ENCODE measurements at regions not wholly inside any gene's neighbourhood (a gene's known extent, or its start where the extent isn't known, plus 50 kb on each side); places are given as distances from the start of the nearest gene placed in this dataset.

- no peak overlapping the region for H2AFZ ChIP-seq (ENCODE audit: insufficient read depth, low read depth, low read length, poor library complexity, severe bottlenecking)
- H3K79me2 ChIP-seq (ENCODE audit: insufficient read depth, low read length) = no peaks in the 10 kb centered on the region
- H4K20me1 ChIP-seq (ENCODE audit: insufficient read depth, low read length) = no peaks in the 10 kb centered on the region
- H3K4me1 ChIP-seq (ENCODE audit: control insufficient read depth in 1 of 2, insufficient read depth in 2 of 2, low read length in 2 of 2) = no peaks in the 10 kb centered on the region
- intact Hi-C loops (cut with micrococcal nuclease) = no loop called here
- no peak overlapping the region for H3K4me2 ChIP-seq (replicated peaks; ENCODE audit: extremely low read depth, low read length, poor library complexity, severe bottlenecking)
- peaks cover 0 to 6% (median 5%) of the 10 kb centered on the region in 3 donors for H3K27me3 Mint-ChIP-seq (ENCODE audit: low read depth in 3 of 3)
- WGBS (ENCODE audit: insufficient coverage) = 100% methylated on average over 2 of the region's 2 CpGs
- no peaks in the 10 kb centered on the region for H3K36me3 ChIP-seq (replicated peaks in 1 of 2; ENCODE audit: control insufficient read depth in 1 of 2, insufficient read depth in 2 of 2, low read length in 2 of 2)
- H3K36me3 Mint-ChIP-seq = no peaks in the 10 kb centered on the region
- no peak overlapping the region for H3K27ac Mint-ChIP-seq
- no peak overlapping the region for H3K4me3 Mint-ChIP-seq
- no peak overlapping the region for H3K4me3 ChIP-seq (replicated peaks in 1 of 3; ENCODE audit: low read depth in 2 of 3, low read length in 3 of 3)
- H3K4me1 Mint-ChIP-seq = no peaks in the 10 kb centered on the region
- H3K27me3 ChIP-seq (ENCODE audit: control insufficient read depth in 2 of 2, insufficient read depth in 2 of 2, low read length in 2 of 2) = no peaks in the 10 kb centered on the region
- no peak for TF ChIP-seq CTCF (IDR thresholded peaks at IDR 0.05)
- no peaks in the 10 kb centered on the region for H3K9me3 ChIP-seq (replicated peaks in 1 of 2; ENCODE audit: control insufficient read depth in 1 of 2, insufficient read depth in 1 of 2, low read length in 2 of 2)
- DNase-seq = no peak
- no peak overlapping the region for H3K9ac ChIP-seq (ENCODE audit: insufficient read depth, low read length, poor library complexity, severe bottlenecking)
- H3K9me3 Mint-ChIP-seq = peaks cover 0 to 2% (median 0%) of the 10 kb centered on the region in 7 donors
- H3K27ac ChIP-seq (ENCODE audit: low read depth in 1 of 2, low read length in 2 of 2) = no peak overlapping the region
These were observed 101.0 kb upstream of the GGTLC1 start for GRCh38 chr20:24089576-24089975.

- Histone ChIP-seq H3K9me3 (replicated peaks in 1 of 2; ENCODE audit: control insufficient read depth in 1 of 2, insufficient read depth in 1 of 2, low read length in 2 of 2) (no peaks in the 10 kb centered on the region), H3K27ac (ENCODE audit: low read depth in 1 of 2, low read length in 2 of 2) (no peak overlapping the region), H3K4me3 (replicated peaks in 1 of 3; ENCODE audit: low read depth in 2 of 3, low read length in 3 of 3) (no peak overlapping the region), H3K4me1 (ENCODE audit: control insufficient read depth in 1 of 2, insufficient read depth in 2 of 2, low read length in 2 of 2) (no peaks in the 10 kb centered on the region), H3K36me3 (replicated peaks in 1 of 2; ENCODE audit: control insufficient read depth in 1 of 2, insufficient read depth in 2 of 2, low read length in 2 of 2) (no peaks in the 10 kb centered on the region), H4K20me1 (ENCODE audit: insufficient read depth, low read length) (no peaks in the 10 kb centered on the region), H3K79me2 (ENCODE audit: insufficient read depth, low read length) (no peaks in the 10 kb centered on the region), H2AFZ (ENCODE audit: insufficient read depth, low read depth, low read length, poor library complexity, severe bottlenecking) (no peak overlapping the region), H3K27me3 (ENCODE audit: control insufficient read depth in 2 of 2, insufficient read depth in 2 of 2, low read length in 2 of 2) (no peaks in the 10 kb centered on the region), H3K9ac (ENCODE audit: insufficient read depth, low read length, poor library complexity, severe bottlenecking) (no peak overlapping the region), H3K4me2 (replicated peaks; ENCODE audit: extremely low read depth, low read length, poor library complexity, severe bottlenecking) (no peak overlapping the region)
- no peak for DNase-seq
- Mint-ChIP-seq H3K4me3 (no peak overlapping the region), H3K27me3 (ENCODE audit: low read depth in 3 of 3) (peaks cover 0 to 4% (median 0%) of the 10 kb centered on the region in 3 donors), H3K4me1 (no peaks in the 10 kb centered on the region), H3K27ac (no peak overlapping the region), H3K36me3 (no peaks in the 10 kb centered on the region), H3K9me3 (peaks cover 0 to 2% (median 0%) of the 10 kb centered on the region in 7 donors)
- TF ChIP-seq CTCF (IDR thresholded peaks at IDR 0.05) = no peak
- intact Hi-C loops (cut with micrococcal nuclease) = no loop called here
- WGBS (ENCODE audit: insufficient coverage) = 100% methylated on average over 1 of the region's 5 CpGs
These were observed 97.5 kb upstream of the GGTLC1 start for GRCh38 chr20:24086121-24086520.

Measured in CD14-positive monocyte (primary cell).